ENCODE measurements at regions not wholly inside any gene's neighbourhood (a gene's known extent, or its start where the extent isn't known, plus 50 kb on each side); places are given as distances from the start of the nearest gene placed in this dataset.

- DNase-seq (ENCODE audit: low read depth, low spot score), result no peak
- H3K9me3 ChIP-seq (ENCODE audit: control insufficient read depth in 1 of 2, insufficient read depth in 1 of 2, low read depth in 1 of 2, low read length in 2 of 2), result no peaks in the 10 kb centered on the region
- TF ChIP-seq EZH2phosphoT487 (IDR thresholded peaks at IDR 0.05; ENCODE audit: borderline replicate concordance) (no peak), EZH2 (IDR thresholded peaks at IDR 0.05) (no peak), CBX3 (IDR thresholded peaks at IDR 0.05; ENCODE audit: low read depth) (no peak), ZNF274 (IDR thresholded peaks at IDR 0.05; ENCODE audit: low read depth, low read length) (no peak), ELF1 (IDR thresholded peaks at IDR 0.05; ENCODE audit: borderline replicate concordance, low read depth) (no peak), ATF3 (IDR thresholded peaks at IDR 0.05) (no peak), SP1 (IDR thresholded peaks at IDR 0.05; ENCODE audit: low read depth) (no peak), CEBPB (IDR thresholded peaks at IDR 0.05; ENCODE audit: low read depth) (no peak), MAX (IDR thresholded peaks at IDR 0.05) (no peak), EGR1 (IDR thresholded peaks at IDR 0.05; ENCODE audit: low read depth) (no peak), REST (IDR thresholded peaks at IDR 0.05; ENCODE audit: low read depth) (no peak)
- H3K9me2 ChIP-seq (ENCODE audit: insufficient read depth), result no peaks in the 10 kb centered on the region
- no peak overlapping the region for H2AFZ ChIP-seq (ENCODE audit: low read depth, low read length, poor library complexity, severe bottlenecking)
- H3K9ac ChIP-seq (ENCODE audit: low read length), result no peak overlapping the region
- H3K36me3 ChIP-seq (ENCODE audit: control insufficient read depth in 1 of 2, insufficient read depth in 2 of 2, low read length in 2 of 2), result no peaks in the 10 kb centered on the region
- CTCF ChIA-PET, result no interaction called here
- ATAC-seq, result no peak
- H3K4me3 ChIP-seq (replicated peaks in 1 of 2; ENCODE audit: low read depth in 1 of 2, low read length in 2 of 2), result no peak overlapping the region
- intact Hi-C loops (cut with micrococcal nuclease), result no loop called here
- RAD21 ChIA-PET (ENCODE audit: low non-redundant PET in 1 of 2, low total read pairs in 2 of 2, uncharacterized antibody in 2 of 2, unreplicated experiment in 2 of 2), result no interaction called here
- peaks cover 8% of the 10 kb centered on the region; the same call in 1 of the 2 replicates for H3K27me3 ChIP-seq (ENCODE audit: insufficient read depth, low read length)
- H3K4me1 ChIP-seq (ENCODE audit: control insufficient read depth in 1 of 2, insufficient read depth in 2 of 2, low read length in 2 of 2), result peaks cover 5 to 9% of the 10 kb centered on the region in 2 experiments; a peak in 3 of 4 replicates
- H3K4me2 ChIP-seq (ENCODE audit: low read length), result no peak overlapping the region
- no peaks in the 10 kb centered on the region for H3K79me2 ChIP-seq (ENCODE audit: insufficient read depth, low read length)
- POLR2A ChIA-PET, result no interaction called here
- no peak overlapping the region for H3K27ac ChIP-seq (ENCODE audit: low read depth, low read length)
- no peaks in the 10 kb centered on the region for H4K20me1 ChIP-seq (ENCODE audit: insufficient read depth)
- BruUV-seq (replicated peaks), result no TSS peak
Measured at GRCh38 chr2:385785-386184, 97.9 kb upstream of the ALKAL2 start.

Data from HCT116 (cell line).